Psoas muscle (tissue), 7 donors: ENCODE measurements at regions not wholly inside any gene's neighbourhood (a gene's known extent, or its start where the extent isn't known, plus 50 kb on each side); places are given as distances from the start of the nearest gene placed in this dataset.

Experiments used
- ATAC-seq, 4 donors: fragments of 200-7000 bp; cut with Tn5 transposase; one replicate each; pipeline ENCODE4 v1.9.1; 2020; ENCODE audit warnings: moderate library complexity in 3 of 4, mild to moderate bottlenecking in 2 of 4
- DNase-seq, 2 donors: peaks; one replicate each; pipeline ENCODE4 v3.0.0-alpha.2; 2020
- H3K27ac ChIP-seq: fragments of 200-600 bp; one replicate; pipeline ENCODE4 v1.8.0; 2022
- H3K27me3 ChIP-seq, 3 donors: fragments of 200-600 bp in 1 of 3; one replicate each; pipeline versions ENCODE4 v1.6.1 to v1.8.0; 2013 to 2022; ENCODE audit warnings: low read length in 2 of 3, mild to moderate bottlenecking in 2 of 3, moderate library complexity in 1 of 3; ENCODE audit not compliant: insufficient read depth in 3 of 3
- H3K36me3 ChIP-seq, 2 donors: fragments of 200-600 bp in 1 of 2; one replicate each; pipeline versions ENCODE4 v1.6.1 to v1.8.0; 2013 to 2022; ENCODE audit warnings: low read depth in 1 of 2, mild to moderate bottlenecking in 1 of 2, moderate library complexity in 1 of 2; ENCODE audit not compliant: insufficient read depth in 1 of 2
- H3K4me1 ChIP-seq: fragments of 200-600 bp; one replicate; pipeline ENCODE4 v1.8.0; 2022
- H3K4me3 ChIP-seq: fragments of 200-600 bp; one replicate; pipeline ENCODE4 v1.8.0; 2022; ENCODE audit warnings: mild to moderate bottlenecking
- H3K9me3 ChIP-seq: fragments of 200-600 bp; one replicate; pipeline ENCODE4 v1.8.0; 2022
- CTCF ChIP-seq: fragments of 200-600 bp; IDR thresholded peaks from one replicate; pipeline ENCODE4 v1.8.0; 2022; ENCODE audit warnings: antibody characterized with exemption
- WGBS, 3 donors: extraction: QIAGEN DNeasy Blood & Tissue Kit; methylation state at CpG; one replicate each; pipeline versions ENCODE4 v1.1.6 to v1.1.7; 2013; 5-methylcytosine and 5-hydroxymethylcytosine counted together
- intact Hi-C, 2 donors: fragments of 100-400 bp; cut with DNase I; formaldehyde crosslinking; loops; one replicate each; pipeline versions ENCODE4 v1.11.0 to v1.14.2; 2022
- donor health status: healthy with polysubstance abuse.
- donor health status: DM: no; HTN: no; CAD: no; lungs with moderate emphysema.
- donor health status: Bipolar disorder and iron deficiency.
- donor health status: healthy.
- donor health status: DM: yes; HTN: yes; CAD: no.
- donor health status: DM: no; HTN: no; CAD: no.
- donor health status: DM: yes; HTN: yes; CAD: no.

GRCh38 chr12:18981732-18982131 lies 147.8 kb upstream of the PLEKHA5 start:
- no peak for ATAC-seq

GRCh38 chr12:18982226-18982949 lies 147.1 kb upstream of the PLEKHA5 start:
- H3K27me3 ChIP-seq = no peaks in the 10 kb centered on the region
- no peaks in the 10 kb centered on the region for H3K4me1 ChIP-seq
- no peak overlapping the region for H3K27ac ChIP-seq
- WGBS, 3 donors = 91 to 94% (median 92%) methylated on average over 9 of the region's 9 CpGs
- no peak for ATAC-seq
- no peak for TF ChIP-seq CTCF
- intact Hi-C loops = no loop called here
- no peaks in the 10 kb centered on the region for H3K36me3 ChIP-seq
- no peak for DNase-seq
- peaks cover 6% of the 10 kb centered on the region for H3K9me3 ChIP-seq
- no peak overlapping the region for H3K4me3 ChIP-seq

More at GRCh38 chr12:18981732-18982131, 147.8 kb upstream of the PLEKHA5 start:
- H3K36me3 ChIP-seq = no peaks in the 10 kb centered on the region
- no peaks in the 10 kb centered on the region for H3K4me1 ChIP-seq
- no peak overlapping the region for H3K4me3 ChIP-seq
- no peak for DNase-seq
- intact Hi-C loops = no loop called here
- no peaks in the 10 kb centered on the region for H3K27me3 ChIP-seq
- H3K9me3 ChIP-seq = peaks cover 11% of the 10 kb centered on the region
- H3K27ac ChIP-seq = no peak overlapping the region
- TF ChIP-seq CTCF = no peak

- DNase-seq = no peak
- Histone ChIP-seq H3K4me1 (no peaks in the 10 kb centered on the region), H3K27me3 (no peaks in the 10 kb centered on the region), H3K36me3 (no peaks in the 10 kb centered on the region), H3K9me3 (peaks cover 5% of the 10 kb centered on the region), H3K4me3 (no peak overlapping the region), H3K27ac (no peak overlapping the region)
- intact Hi-C loops = no loop called here
- WGBS, 3 donors = 87 to 94% (median 91%) methylated on average over 3 of the region's 3 CpGs
- ATAC-seq = no peak
- TF ChIP-seq CTCF = no peak
Observed at GRCh38 chr12:18983854-18984253, 145.7 kb upstream of the PLEKHA5 start.

- H3K36me3 ChIP-seq = no peaks in the 10 kb centered on the region
- no peak overlapping the region for H3K4me3 ChIP-seq
- TF ChIP-seq CTCF = no peak
- 41 to 60% (median 51%) methylated on average over 2 of the region's 2 CpGs for WGBS, 3 donors
- DNase-seq (no peak), ATAC-seq (no peak)
- H3K4me1 ChIP-seq = no peaks in the 10 kb centered on the region
- H3K9me3 ChIP-seq = no peaks in the 10 kb centered on the region
- H3K27me3 ChIP-seq = no peaks in the 10 kb centered on the region
- no peak overlapping the region for H3K27ac ChIP-seq
- intact Hi-C loops = no loop called here
Observed at GRCh38 chr12:18990856-18991255, 138.7 kb upstream of the PLEKHA5 start.

GRCh38 chr12:18992336-18992735 lies 137.2 kb upstream of the PLEKHA5 start:
- ATAC-seq (no peak), DNase-seq (no peak)
- no peak for TF ChIP-seq CTCF
- intact Hi-C loops = no loop called here
- 27 to 46% (median 31%) methylated on average over 2 of the region's 2 CpGs for WGBS, 3 donors
- Histone ChIP-seq H3K27me3 (no peaks in the 10 kb centered on the region), H3K4me1 (no peaks in the 10 kb centered on the region), H3K4me3 (no peak overlapping the region), H3K9me3 (no peaks in the 10 kb centered on the region), H3K27ac (no peak overlapping the region), H3K36me3 (no peaks in the 10 kb centered on the region)
